SK-N-SH (cell line): ENCODE measurements at regions not wholly inside any gene's neighbourhood (a gene's known extent, or its start where the extent isn't known, plus 50 kb on each side); places are given as distances from the start of the nearest gene placed in this dataset.

Source experiments
- CTCF ChIA-PET: fragments of 300-600, 350-600 bp; formaldehyde crosslinking; extraction: SDS; loops from one replicate; lab custom pipeline; 2021; lab: Yijun Ruan, JAX
- POLR2A ChIA-PET: fragments of 350-600 bp; sonication (Branson Sonifier 250); formaldehyde crosslinking; extraction: SDS; loops from one replicate; lab custom pipeline; 2020; ENCODE audit warnings: antibody characterized with exemption, inconsistent platforms; lab: Yijun Ruan, JAX
- DNase-seq: peaks from one replicate; pipeline ENCODE4 v3.0.0; 2012
- H2AFZ ChIP-seq: fragments of 200-600 bp; sonication (generic); 2 replicates; pipeline ENCODE4 v1.8.1; 2016; ENCODE audit warnings: antibody characterized with exemption, mild to moderate bottlenecking, low read depth
- H3F3A ChIP-seq: fragments of 200-600 bp; sonication (generic); replicated peaks from 2 replicates; pipeline ENCODE3; 2016; ENCODE audit warnings: antibody characterized with exemption, mild to moderate bottlenecking; ENCODE audit not compliant: insufficient read depth
- H3K27ac ChIP-seq, 2 experiments: fragments of 200-500 bp in 1 of 2; fragments of 200-600 bp in 1 of 2; sonication (Bioruptor generic) in 1 of 2; sonication (generic), shearing (Covaris generic) in 1 of 2; 2 replicates each; pipeline versions ENCODE4 v1.5.1 to v1.6.1; 2014 to 2016; ENCODE audit warnings: low read depth in 2 of 2, inconsistent platforms in 1 of 2, low read length in 1 of 2, mild to moderate bottlenecking in 1 of 2, mixed read lengths in 1 of 2
- H3K27me3 ChIP-seq: fragments of 200-600 bp; sonication (generic), shearing (Covaris generic); 2 replicates; pipeline ENCODE4 v1.6.1; 2016; ENCODE audit warnings: mixed run types; ENCODE audit not compliant: insufficient read depth
- H3K36me3 ChIP-seq, 2 experiments: fragments of 200-500 bp in 1 of 2; fragments of 200-600 bp in 1 of 2; sonication (Bioruptor generic) in 1 of 2; sonication (generic) in 1 of 2; replicated peaks in 1 of 2; 2 replicates each; pipeline versions ENCODE3 to v1.5.1; 2014 to 2016; ENCODE audit warnings: low read length in 1 of 2, mild to moderate bottlenecking in 1 of 2; ENCODE audit not compliant: insufficient read depth in 2 of 2, control insufficient read depth in 1 of 2
- H3K4me1 ChIP-seq, 2 experiments: fragments of 200-500 bp in 1 of 2; fragments of 200-600 bp in 1 of 2; sonication (Bioruptor generic) in 1 of 2; sonication (generic), shearing (Covaris generic) in 1 of 2; 2 replicates each; pipeline versions ENCODE4 v1.5.1 to v1.6.1; 2014 to 2016; ENCODE audit warnings: low read depth in 1 of 2, low read length in 1 of 2, mixed run types in 1 of 2; ENCODE audit not compliant: insufficient read depth in 2 of 2, control insufficient read depth in 1 of 2
- H3K4me2 ChIP-seq: fragments of 200-600 bp; sonication (generic), shearing (Covaris generic); 2 replicates; pipeline ENCODE4 v1.6.1; 2017; ENCODE audit warnings: mixed run types
- H3K4me3 ChIP-seq, 2 experiments: fragments of 200-500 bp in 1 of 2; fragments of 200-600 bp in 1 of 2; sonication (Bioruptor generic) in 1 of 2; sonication (generic), shearing (Covaris generic) in 1 of 2; 2 replicates each; pipeline versions ENCODE4 v1.5.1 to v1.8.1; 2014 to 2016; ENCODE audit warnings: low read depth in 2 of 2, inconsistent platforms in 1 of 2, low read length in 1 of 2, mild to moderate bottlenecking in 1 of 2, mixed read lengths in 1 of 2, moderate library complexity in 1 of 2
- H3K79me2 ChIP-seq: fragments of 200-600 bp; sonication (generic); 2 replicates; pipeline ENCODE4 v1.8.1; 2017; ENCODE audit warnings: mild to moderate bottlenecking; ENCODE audit not compliant: insufficient read depth
- H3K9ac ChIP-seq: fragments of 200-600 bp; sonication (generic); 2 replicates; pipeline ENCODE4 v1.6.1; 2017; ENCODE audit warnings: mixed run types
- H3K9me2 ChIP-seq: fragments of 200-600 bp; sonication (generic); 2 replicates; pipeline ENCODE4 v1.6.1; 2017; ENCODE audit warnings: mixed run types
- H3K9me3 ChIP-seq: fragments of 200-600 bp; sonication (generic); 2 replicates; pipeline ENCODE4 v1.6.1; 2017; ENCODE audit warnings: mixed run types, mild to moderate bottlenecking, moderate library complexity
- H4K20me1 ChIP-seq: fragments of 200-600 bp; sonication (generic); 2 replicates; pipeline ENCODE4 v1.6.1; 2017; ENCODE audit warnings: mild to moderate bottlenecking, mixed run types; ENCODE audit not compliant: insufficient read depth
- ELF1 ChIP-seq: IDR thresholded peaks from 2 replicates; pipeline ENCODE4 v1.4.0; 2012
- EZH2phosphoT487 ChIP-seq: fragments of 200-600 bp; sonication (generic); IDR thresholded peaks from 2 replicates; pipeline ENCODE4 v1.6.1; 2017; ENCODE audit warnings: low read depth, mixed run types, mild to moderate bottlenecking, antibody characterized with exemption, moderate library complexity, borderline replicate concordance
- FOSL2 ChIP-seq: IDR thresholded peaks from 2 replicates; pipeline ENCODE4 v1.4.0; 2012; ENCODE audit warnings: low read depth, mild to moderate bottlenecking, moderate library complexity, borderline replicate concordance
- FOXJ3 ChIP-seq: sonication (generic); formaldehyde crosslinking; IDR thresholded peaks from 2 replicates; pipeline ENCODE4 v1.5.1; 2020; ENCODE audit warnings: mild to moderate bottlenecking, missing genetic modification reagents
- GABPA ChIP-seq: IDR thresholded peaks from 2 replicates; pipeline ENCODE4 v1.4.0; 2012; ENCODE audit warnings: low read depth, mild to moderate bottlenecking
- GATA2 ChIP-seq: sonication (generic); formaldehyde crosslinking; IDR thresholded peaks from 2 replicates; pipeline ENCODE4 v1.5.0; 2020; ENCODE audit warnings: mild to moderate bottlenecking, missing genetic modification reagents
- IRF3 ChIP-seq: fragments of 150-350 bp; IDR thresholded peaks from 2 replicates; pipeline ENCODE4 v1.6.1; 2016; ENCODE audit warnings: mild to moderate bottlenecking, low read depth, low read length
- JUND ChIP-seq: IDR thresholded peaks from 2 replicates; pipeline ENCODE4 v1.4.0; 2012
- MAX ChIP-seq: IDR thresholded peaks from 2 replicates; pipeline ENCODE4 v1.4.0; 2012; ENCODE audit warnings: low read depth
- MXI1 ChIP-seq: IDR thresholded peaks from 2 replicates; pipeline ENCODE4 v1.6.1; 2012; ENCODE audit warnings: mild to moderate bottlenecking, low read depth, low read length, improper control_type of control experiment
- NFIC ChIP-seq: IDR thresholded peaks from 2 replicates; pipeline ENCODE4 v1.4.0; 2012; ENCODE audit warnings: borderline replicate concordance
- POLR2AphosphoS5 ChIP-seq: IDR thresholded peaks from 2 replicates; pipeline ENCODE4 v1.6.1; 2012; ENCODE audit warnings: low read depth, low read length
- RAD21 ChIP-seq: IDR thresholded peaks from 2 replicates; pipeline ENCODE4 v1.6.1; 2012; ENCODE audit warnings: mild to moderate bottlenecking, low read length
- RCOR1 ChIP-seq: fragments of 150-350 bp; IDR thresholded peaks from 2 replicates; pipeline ENCODE4 v1.6.1; 2017; ENCODE audit warnings: antibody characterized with exemption, low read length
- REST ChIP-seq: IDR thresholded peaks from 2 replicates; pipeline ENCODE4 v1.6.1; 2012; ENCODE audit warnings: mild to moderate bottlenecking, low read depth, low read length, moderate library complexity
- RFX5 ChIP-seq: IDR thresholded peaks from 2 replicates; pipeline ENCODE4 v1.6.1; 2012; ENCODE audit warnings: mild to moderate bottlenecking, improper control_type of control experiment, low read length
- RXRA ChIP-seq: IDR thresholded peaks from 2 replicates; pipeline ENCODE4 v1.4.0; 2012; ENCODE audit warnings: low read depth, mild to moderate bottlenecking, borderline replicate concordance
- SMC3 ChIP-seq: IDR thresholded peaks from 2 replicates; pipeline ENCODE4 v1.6.1; 2012; ENCODE audit warnings: low read depth, low read length, improper control_type of control experiment
- TCF12 ChIP-seq: IDR thresholded peaks from 2 replicates; pipeline ENCODE4 v1.4.0; 2012
- USF1 ChIP-seq: IDR thresholded peaks from 2 replicates; pipeline ENCODE4 v1.4.0; 2012; ENCODE audit warnings: low read depth, borderline replicate concordance
- YY1 ChIP-seq: IDR thresholded peaks from 2 replicates; pipeline ENCODE4 v1.4.0; 2012; ENCODE audit warnings: low read depth, mild to moderate bottlenecking
- WGBS: methylation state at CpG from one replicate; pipeline ENCODE4 v1.1.6; 2017; ENCODE audit warnings: low lambda C conversion rate; 5-methylcytosine and 5-hydroxymethylcytosine counted together
- TF ChIP-seq, protein P1 (sequence below): IDR thresholded peaks from 2 replicates; pipeline ENCODE4; 2012
- TF ChIP-seq, protein P2 (sequence below): fragments of 200-600 bp; sonication (generic); IDR thresholded peaks from 2 replicates; pipeline ENCODE4 v1.6.1; 2017; ENCODE audit warnings: antibody characterized with exemption, mild to moderate bottlenecking, moderate library complexity
- TF ChIP-seq, protein P3 (sequence below): fragments of 150-350 bp; IDR thresholded peaks from 2 replicates; pipeline ENCODE4 v1.6.1; 2017; ENCODE audit warnings: antibody characterized with exemption, low read length, low read depth, borderline replicate concordance

- no peak for TF ChIP-seq GATA2 (CRISPR knock-in tag)
- TF ChIP-seq, protein P1, sequence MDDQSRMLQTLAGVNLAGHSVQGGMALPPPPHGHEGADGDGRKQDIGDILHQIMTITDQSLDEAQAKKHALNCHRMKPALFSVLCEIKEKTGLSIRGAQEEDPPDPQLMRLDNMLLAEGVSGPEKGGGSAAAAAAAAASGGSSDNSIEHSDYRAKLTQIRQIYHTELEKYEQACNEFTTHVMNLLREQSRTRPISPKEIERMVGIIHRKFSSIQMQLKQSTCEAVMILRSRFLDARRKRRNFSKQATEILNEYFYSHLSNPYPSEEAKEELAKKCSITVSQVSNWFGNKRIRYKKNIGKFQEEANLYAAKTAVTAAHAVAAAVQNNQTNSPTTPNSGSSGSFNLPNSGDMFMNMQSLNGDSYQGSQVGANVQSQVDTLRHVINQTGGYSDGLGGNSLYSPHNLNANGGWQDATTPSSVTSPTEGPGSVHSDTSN = peak; percentile 82
- no peak for TF ChIP-seq GABPA
- TF ChIP-seq, protein P2, sequence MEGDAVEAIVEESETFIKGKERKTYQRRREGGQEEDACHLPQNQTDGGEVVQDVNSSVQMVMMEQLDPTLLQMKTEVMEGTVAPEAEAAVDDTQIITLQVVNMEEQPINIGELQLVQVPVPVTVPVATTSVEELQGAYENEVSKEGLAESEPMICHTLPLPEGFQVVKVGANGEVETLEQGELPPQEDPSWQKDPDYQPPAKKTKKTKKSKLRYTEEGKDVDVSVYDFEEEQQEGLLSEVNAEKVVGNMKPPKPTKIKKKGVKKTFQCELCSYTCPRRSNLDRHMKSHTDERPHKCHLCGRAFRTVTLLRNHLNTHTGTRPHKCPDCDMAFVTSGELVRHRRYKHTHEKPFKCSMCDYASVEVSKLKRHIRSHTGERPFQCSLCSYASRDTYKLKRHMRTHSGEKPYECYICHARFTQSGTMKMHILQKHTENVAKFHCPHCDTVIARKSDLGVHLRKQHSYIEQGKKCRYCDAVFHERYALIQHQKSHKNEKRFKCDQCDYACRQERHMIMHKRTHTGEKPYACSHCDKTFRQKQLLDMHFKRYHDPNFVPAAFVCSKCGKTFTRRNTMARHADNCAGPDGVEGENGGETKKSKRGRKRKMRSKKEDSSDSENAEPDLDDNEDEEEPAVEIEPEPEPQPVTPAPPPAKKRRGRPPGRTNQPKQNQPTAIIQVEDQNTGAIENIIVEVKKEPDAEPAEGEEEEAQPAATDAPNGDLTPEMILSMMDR = no peak
- TF ChIP-seq FOXJ3 (CRISPR knock-in tag) = no peak
- TF ChIP-seq YY1 = no peak
- TF ChIP-seq TCF12 = peak; percentile 55
- TF ChIP-seq POLR2AphosphoS5 = no peak
- TF ChIP-seq RAD21 = no peak
- TF ChIP-seq, protein P3, sequence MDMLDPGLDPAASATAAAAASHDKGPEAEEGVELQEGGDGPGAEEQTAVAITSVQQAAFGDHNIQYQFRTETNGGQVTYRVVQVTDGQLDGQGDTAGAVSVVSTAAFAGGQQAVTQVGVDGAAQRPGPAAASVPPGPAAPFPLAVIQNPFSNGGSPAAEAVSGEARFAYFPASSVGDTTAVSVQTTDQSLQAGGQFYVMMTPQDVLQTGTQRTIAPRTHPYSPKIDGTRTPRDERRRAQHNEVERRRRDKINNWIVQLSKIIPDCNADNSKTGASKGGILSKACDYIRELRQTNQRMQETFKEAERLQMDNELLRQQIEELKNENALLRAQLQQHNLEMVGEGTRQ = no peak
- TF ChIP-seq NFIC = peak; percentile 68
- no peak for TF ChIP-seq MXI1
- no peak for TF ChIP-seq USF1
- no peak for TF ChIP-seq EZH2phosphoT487
- TF ChIP-seq RFX5 = no peak
- TF ChIP-seq RCOR1 = no peak
- no peak for TF ChIP-seq MAX
- TF ChIP-seq FOSL2 = 0 out of 2 replicates have a peak, but pooled peaks have one; percentile 6
These were observed 1101.4 kb downstream of the CBLN2 start (continued) for GRCh38 chr18:71442731-71443141.

DNA sequence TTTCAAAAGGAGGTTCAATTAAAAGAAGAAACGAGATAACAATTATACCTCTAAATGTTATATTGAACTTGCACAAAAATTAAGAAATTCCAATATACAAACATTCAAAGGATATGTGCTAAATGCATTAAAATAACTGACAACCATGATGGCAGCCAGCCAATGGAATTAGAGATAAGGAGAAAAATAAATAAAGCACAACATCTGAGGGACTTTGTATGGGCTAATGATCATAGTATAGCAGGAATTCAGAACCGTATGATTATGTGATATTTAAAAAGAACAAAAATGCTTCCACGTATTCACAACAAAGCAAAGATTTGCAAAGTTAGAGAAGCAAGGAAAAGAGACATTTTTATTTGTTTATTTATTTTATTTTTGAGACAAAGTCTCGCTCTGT lies 1103.0 kb downstream of the CBLN2 start:
- POLR2A ChIA-PET = no interaction called here
- TF ChIP-seq REST = no peak
- no peak for TF ChIP-seq MXI1
- no peak for TF ChIP-seq JUND
- TF ChIP-seq IRF3 = no peak
- TF ChIP-seq NFIC = no peak
- TF ChIP-seq SMC3 = no peak
- no peak for TF ChIP-seq ELF1
- no peak for TF ChIP-seq TCF12
- no peak for TF ChIP-seq RXRA
- no peak for TF ChIP-seq YY1

More for the DNA sequence above, 1103.0 kb downstream of the CBLN2 start:
- H3K4me3 ChIP-seq = no peak overlapping the region
- H3K79me2 ChIP-seq = no peaks in the 10 kb centered on the region
- H3K9me3 ChIP-seq = no peaks in the 10 kb centered on the region
- H3K36me3 ChIP-seq = no peaks in the 10 kb centered on the region
- 73% methylated on average over 4 of the region's 4 CpGs for WGBS
- no peak for DNase-seq
- H3K27me3 ChIP-seq = no peaks in the 10 kb centered on the region
- H4K20me1 ChIP-seq = no peaks in the 10 kb centered on the region
- no peak overlapping the region for H3K9ac ChIP-seq
- peaks cover 3 to 13% of the 10 kb centered on the region in 2 experiments for H3K4me1 ChIP-seq
- no peak overlapping the region for H3K27ac ChIP-seq
- peaks cover 18% of the 10 kb centered on the region for H3F3A ChIP-seq
- no peak overlapping the region for H2AFZ ChIP-seq
- CTCF ChIA-PET = interaction anchor here (0.6 kb wide), 1 partner anchor 363 kb away, joined by 3 read pairs; no protein-coding TSS in a partner anchor
- H3K9me2 ChIP-seq = no peaks in the 10 kb centered on the region
- no peak overlapping the region for H3K4me2 ChIP-seq
